H1 (cell line): ENCODE measurements at regions not wholly inside any gene's neighbourhood (a gene's known extent, or its start where the extent isn't known, plus 50 kb on each side); places are given as distances from the start of the nearest gene placed in this dataset.

Source experiments
- CTCF ChIA-PET: fragments of 300-600 bp; sonication (Branson Sonifier 250); formaldehyde crosslinking; loops from one replicate; lab custom pipeline; 2021; ENCODE audit not compliant: partially characterized antibody; lab: Charles Lee
- POLR2A ChIA-PET: fragments of 300-600 bp; sonication (Branson Sonifier 250); formaldehyde crosslinking; loops from one replicate; lab custom pipeline; 2021; ENCODE audit warnings: inconsistent platforms; ENCODE audit not compliant: partially characterized antibody; lab: Charles Lee
- DNase-seq, 2 experiments: peaks; one replicate each; pipeline versions ENCODE4 v3.0.0 to v3.0.0-alpha.2; 2010 to 2022; ENCODE audit warnings: low spot score in 2 of 2, low read depth in 1 of 2, mixed read lengths in 1 of 2
- FAIRE-seq: peaks from 2 replicates; lab custom pipeline; 2011; peaks lifted over from hg19 to GRCh38; lab: Jason Lieb, UNC
- H2AFZ ChIP-seq: 2 replicates; pipeline ENCODE4 v1.8.1; 2012; ENCODE audit warnings: low read length, inconsistent platforms
- H2AK5ac ChIP-seq: 2 replicates; pipeline ENCODE4 v1.6.1; 2013; ENCODE audit warnings: low read depth, low read length
- H2BK120ac ChIP-seq: replicated peaks from 2 replicates; pipeline ENCODE3; 2013; ENCODE audit warnings: low read depth, low read length, inconsistent platforms
- H2BK12ac ChIP-seq: 2 replicates; pipeline ENCODE4 v1.6.1; 2013; ENCODE audit warnings: low read depth, low read length
- H2BK15ac ChIP-seq: 2 replicates; pipeline ENCODE4 v1.6.1; 2013; ENCODE audit warnings: low read length
- H2BK20ac ChIP-seq: 2 replicates; pipeline ENCODE4 v1.6.1; 2013; ENCODE audit warnings: low read length
- H2BK5ac ChIP-seq: 2 replicates; pipeline ENCODE4 v1.6.1; 2013; ENCODE audit warnings: low read depth, low read length
- H3K14ac ChIP-seq: 2 replicates; pipeline ENCODE4 v1.6.1; 2013; ENCODE audit warnings: inconsistent platforms; ENCODE audit not compliant: insufficient read length
- H3K18ac ChIP-seq: 2 replicates; pipeline ENCODE4 v1.6.1; 2013; ENCODE audit warnings: low read length; ENCODE audit errors: extremely low read depth
- H3K23ac ChIP-seq: 2 replicates; pipeline ENCODE4 v1.6.1; 2013; ENCODE audit warnings: inconsistent platforms; ENCODE audit not compliant: insufficient read length
- H3K23me2 ChIP-seq: 2 replicates; pipeline ENCODE4 v1.6.1; 2013; ENCODE audit warnings: low read depth, low read length
- H3K27ac ChIP-seq: 2 replicates; pipeline ENCODE4 v1.6.1; 2011; ENCODE audit warnings: low read depth, low read length, inconsistent platforms
- H3K27me3 ChIP-seq, 4 experiments: replicated peaks in 1 of 4; 1 replicate in 1 of 4; 2 replicates in 3 of 4; pipeline versions ENCODE4 v1.6.1 to v1.8.1; 2011 to 2013; ENCODE audit warnings: low read length in 3 of 4, mild to moderate bottlenecking in 3 of 4, inconsistent platforms in 2 of 4, mixed read lengths in 2 of 4, moderate library complexity in 1 of 4; ENCODE audit not compliant: control insufficient read depth in 3 of 4, insufficient read depth in 3 of 4; ENCODE audit errors: extremely low read depth in 1 of 4
- H3K36me3 ChIP-seq, 4 experiments: 2 replicates each; pipeline versions ENCODE4 v1.6.1 to v1.8.1; 2011 to 2013; ENCODE audit warnings: mild to moderate bottlenecking in 4 of 4, low read length in 3 of 4, moderate library complexity in 2 of 4, control low read depth in 1 of 4, inconsistent platforms in 1 of 4; ENCODE audit not compliant: insufficient read depth in 4 of 4, control insufficient read depth in 2 of 4
- H3K4ac ChIP-seq: replicated peaks from 2 replicates; pipeline ENCODE3; 2013; ENCODE audit warnings: low read length, low read depth, mixed read lengths, inconsistent platforms; ENCODE audit not compliant: insufficient read length
- H3K4me1 ChIP-seq, 4 experiments: replicated peaks in 1 of 4; 1 replicate in 1 of 4; 2 replicates in 3 of 4; pipeline versions ENCODE4 v1.6.1 to v1.8.1; 2011 to 2013; ENCODE audit warnings: low read length in 3 of 4, inconsistent platforms in 2 of 4, mixed read lengths in 1 of 4; ENCODE audit not compliant: insufficient read depth in 4 of 4, control insufficient read depth in 3 of 4
- H3K4me2 ChIP-seq, 2 experiments: 2 replicates each; pipeline versions ENCODE4 v1.6.1 to v1.8.1; 2011 to 2013; ENCODE audit warnings: low read depth in 2 of 2, low read length in 2 of 2, control low read depth in 1 of 2, inconsistent platforms in 1 of 2, mild to moderate bottlenecking in 1 of 2; ENCODE audit not compliant: insufficient read depth in 1 of 2
- H3K4me3 ChIP-seq, 4 experiments: fragments of 200-600, 300-600 bp in 1 of 4; sonication (generic), shearing (Covaris generic), sonication (Bioruptor Twin) in 1 of 4; 2 replicates each; pipeline versions ENCODE4 v1.5.1 to v1.8.1; 2011 to 2016; ENCODE audit warnings: low read length in 4 of 4, low read depth in 3 of 4, control low read depth in 2 of 4, inconsistent platforms in 2 of 4, mild to moderate bottlenecking in 2 of 4, mixed read lengths in 1 of 4, moderate library complexity in 1 of 4; ENCODE audit not compliant: insufficient read depth in 2 of 4; ENCODE audit errors: extremely low read depth in 1 of 4
- H3K56ac ChIP-seq: replicated peaks from 2 replicates; pipeline ENCODE3; 2013; ENCODE audit warnings: low read depth, mild to moderate bottlenecking, mixed read lengths, low read length, inconsistent platforms; ENCODE audit not compliant: insufficient read length
- H3K79me1 ChIP-seq: 2 replicates; pipeline ENCODE4 v1.6.1; 2013; ENCODE audit warnings: low read depth, low read length, control low read depth
- H3K79me2 ChIP-seq, 2 experiments: 2 replicates each; pipeline versions ENCODE4 v1.6.1 to v1.8.1; 2012 to 2013; ENCODE audit warnings: low read length in 2 of 2, mild to moderate bottlenecking in 2 of 2, inconsistent platforms in 1 of 2; ENCODE audit not compliant: insufficient read depth in 2 of 2, control insufficient read depth in 1 of 2
- H3K9ac ChIP-seq, 4 experiments: replicated peaks in 1 of 4; 1 replicate in 1 of 4; 2 replicates in 3 of 4; pipeline versions ENCODE4 v1.6.1 to v1.8.1; 2011 to 2013; ENCODE audit warnings: low read depth in 3 of 4, low read length in 3 of 4, control low read depth in 2 of 4, mild to moderate bottlenecking in 2 of 4, moderate library complexity in 2 of 4, inconsistent platforms in 1 of 4; ENCODE audit errors: extremely low read depth in 1 of 4
- H3K9me3 ChIP-seq, 2 experiments: 2 replicates each; pipeline versions ENCODE4 v1.6.1 to v1.8.1; 2012 to 2013; ENCODE audit warnings: mild to moderate bottlenecking in 2 of 2, moderate library complexity in 2 of 2, control low read depth in 1 of 2, inconsistent platforms in 1 of 2, low read depth in 1 of 2, low read length in 1 of 2, mixed read lengths in 1 of 2; ENCODE audit not compliant: insufficient read depth in 2 of 2
- H4K20me1 ChIP-seq, 2 experiments: replicated peaks in 1 of 2; 2 replicates each; pipeline versions ENCODE3 to v1.8.1; 2011 to 2013; ENCODE audit warnings: inconsistent platforms in 2 of 2, low read length in 2 of 2, mild to moderate bottlenecking in 1 of 2; ENCODE audit not compliant: insufficient read depth in 2 of 2, control insufficient read depth in 1 of 2
- H4K5ac ChIP-seq: 2 replicates; pipeline ENCODE4 v1.6.1; 2013; ENCODE audit warnings: low read length, low read depth, mixed read lengths, inconsistent platforms; ENCODE audit not compliant: insufficient read length
- H4K8ac ChIP-seq: 2 replicates; pipeline ENCODE4 v1.8.0; 2013; ENCODE audit warnings: mild to moderate bottlenecking, moderate library complexity, low read length, inconsistent platforms; ENCODE audit not compliant: insufficient read depth; ENCODE audit errors: extremely low read depth
- H4K91ac ChIP-seq: replicated peaks from 2 replicates; pipeline ENCODE3; 2013; ENCODE audit warnings: low read length, mixed read lengths, inconsistent platforms; ENCODE audit not compliant: insufficient read length
- HDAC2 ChIP-seq, 2 experiments: fragments of 300-600 bp in 1 of 2; sonication (generic) in 1 of 2; IDR thresholded peaks; 2 replicates each; pipeline ENCODE4 v1.6.1; 2011 to 2012; ENCODE audit warnings: low read depth in 2 of 2, low read length in 2 of 2, mild to moderate bottlenecking in 2 of 2, moderate library complexity in 2 of 2, borderline replicate concordance in 1 of 2, inconsistent platforms in 1 of 2
- PHF8 ChIP-seq: fragments of 200-600 bp; sonication (generic); conservative IDR thresholded peaks from 2 replicates; pipeline ENCODE4 v1.7.1; 2012; ENCODE audit warnings: low read depth, mild to moderate bottlenecking, inconsistent platforms, low read length, moderate library complexity
- WGBS, 2 experiments: shearing (Covaris generic) in 1 of 2; methylation state at CpG; one replicate each; pipeline versions ENCODE4 v1.1.6 to v1.1.7; 2013 to 2015; ENCODE audit warnings: low lambda C conversion rate in 2 of 2, mixed read lengths in 2 of 2, inconsistent platforms in 1 of 2, low coverage in 1 of 2, missing lambda C conversion rate in 1 of 2; ENCODE audit not compliant: insufficient replicate concordance in 2 of 2, insufficient coverage in 1 of 2, insufficient read length in 1 of 2; ENCODE audit errors: extremely low coverage in 1 of 2, missing lambda C conversion rate in 1 of 2; 5-methylcytosine and 5-hydroxymethylcytosine counted together

DNA sequence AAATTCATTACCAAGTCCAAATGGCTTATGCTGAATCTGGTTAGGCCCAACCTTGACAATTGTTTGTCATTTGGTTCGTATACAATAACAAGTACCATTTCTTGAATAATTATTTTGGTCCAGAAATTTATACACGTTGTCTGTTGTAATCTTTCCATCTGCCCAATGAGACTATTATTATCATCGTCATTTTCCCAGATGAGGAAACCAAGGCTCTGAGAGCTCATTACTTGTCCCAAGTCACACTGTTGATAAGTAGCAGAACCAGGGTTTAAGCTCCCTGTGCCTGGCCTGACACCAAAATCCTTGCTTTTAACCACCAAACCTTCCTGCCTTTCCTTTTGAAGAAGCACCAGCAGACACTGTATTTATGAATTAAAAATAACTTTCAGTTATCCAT, 81.3 kb downstream of the RGS2 start:
- Histone ChIP-seq H3K9me3 (no peaks in the 10 kb centered on the region), H3K4me2 (no peak overlapping the region), H4K5ac (no peak overlapping the region), H4K20me1 (no peaks in the 10 kb centered on the region), H3K56ac (no peak overlapping the region), H3K23me2 (no peaks in the 10 kb centered on the region), H3K4ac (no peak overlapping the region), H3K36me3 (no peaks in the 10 kb centered on the region), H3K18ac (no peak overlapping the region), H3K4me1 (peaks cover 0 to 2% (median 0%) of the 10 kb centered on the region in 4 experiments; a peak in 4 of 7 replicates), H2BK5ac (no peak overlapping the region), H3K14ac (no peak overlapping the region), H2BK12ac (no peak overlapping the region), H4K8ac (no peak overlapping the region), H3K79me1 (no peaks in the 10 kb centered on the region), H2BK15ac (no peak overlapping the region), H3K27me3 (no peaks in the 10 kb centered on the region; a peak in 1 of 7 replicates), H3K79me2 (no peaks in the 10 kb centered on the region), H4K91ac (no peak overlapping the region), H2AK5ac (no peak overlapping the region), H2BK120ac (no peak overlapping the region), H2BK20ac (no peak overlapping the region), H2AFZ (no peak overlapping the region), H3K23ac (no peak overlapping the region), H3K4me3 (no peak overlapping the region), H3K9ac (no peak overlapping the region), H3K27ac (no peak overlapping the region)
- DNase-seq (no peak), FAIRE-seq (no peak)
- WGBS, 2 experiments: 87% methylated on average over 3 of the region's 3 CpGs; no CpG with 5 or more reads in 1 of the 2 experiments
- POLR2A ChIA-PET: no interaction called here
- CTCF ChIA-PET: no interaction called here
- no peak for TF ChIP-seq HDAC2 (IDR thresholded peaks at IDR 0.05; ENCODE audit: borderline replicate concordance in 1 of 2, low read depth in 2 of 2, low read length in 2 of 2)
- no peak for TF ChIP-seq PHF8
